Skeletal muscle cell (primary cell): ENCODE measurements at regions not wholly inside any gene's neighbourhood (a gene's known extent, or its start where the extent isn't known, plus 50 kb on each side); places are given as distances from the start of the nearest gene placed in this dataset.
"Not testable (repeated sequence)": the region's sequence is repeated elsewhere in the genome, so short reads cannot be mapped to it uniquely, and the experiment has no call there.

ENCODE experiments used
- DNase-seq: peaks from one replicate; pipeline ENCODE4 v3.0.0-alpha.2; 2010; ENCODE audit warnings: low read depth
- H3K4me3 ChIP-seq: 2 replicates; pipeline ENCODE4 v1.5.1; 2011; ENCODE audit warnings: low read depth, mild to moderate bottlenecking, control low read depth, low read length, moderate library complexity

GRCh38 chr2:58762176-58762781 is 521.2 kb upstream of the FANCL start:
- peak; percentile 4 for DNase-seq
- no peak overlapping the region for H3K4me3 ChIP-seq

- DNase-seq: no peak
- H3K4me3 ChIP-seq: no peak overlapping the region
These were observed 516.8 kb upstream of the FANCL start for GRCh38 chr2:58757971-58758370.

GRCh38 chr2:58756336-58756735 is 515.2 kb upstream of the FANCL start:
- no peak overlapping the region for H3K4me3 ChIP-seq
- no peak for DNase-seq

- DNase-seq, H3K4me3 ChIP-seq: not testable (repeated sequence)
These were observed 511.4 kb upstream of the FANCL start for GRCh38 chr2:58752507-58752906.

GRCh38 chr2:58751676-58752075 is 510.6 kb upstream of the FANCL start:
- not testable (repeated sequence) for H3K4me3 ChIP-seq, DNase-seq

GRCh38 chr2:58749041-58749440 is 507.9 kb upstream of the FANCL start:
- no peak for DNase-seq
- no peak overlapping the region for H3K4me3 ChIP-seq

GRCh38 chr2:58745334-58745733 is 504.2 kb upstream of the FANCL start:
- DNase-seq: not testable (repeated sequence)

GRCh38 chr2:58740426-58740825 is 499.3 kb upstream of the FANCL start:
- no peak overlapping the region for H3K4me3 ChIP-seq
- no peak for DNase-seq

More at GRCh38 chr2:58745334-58745733, 504.2 kb upstream of the FANCL start:
- not testable (repeated sequence) for H3K4me3 ChIP-seq

- DNase-seq: no peak
- no peak overlapping the region for H3K4me3 ChIP-seq
These were observed 497.9 kb upstream of the FANCL start for GRCh38 chr2:58739033-58739432.

- no peak for DNase-seq
These were observed 493.2 kb upstream of the FANCL start for GRCh38 chr2:58734365-58734764.

GRCh38 chr2:58732999-58733398 is 491.9 kb upstream of the FANCL start:
- H3K4me3 ChIP-seq: no peak overlapping the region
- no peak for DNase-seq

More at GRCh38 chr2:58734365-58734764, 493.2 kb upstream of the FANCL start:
- no peak overlapping the region for H3K4me3 ChIP-seq

- no peak overlapping the region for H3K4me3 ChIP-seq
- no peak for DNase-seq
These were observed 490.4 kb upstream of the FANCL start for GRCh38 chr2:58731488-58731869.

GRCh38 chr2:58730764-58731487 is 489.8 kb upstream of the FANCL start:
- no peak overlapping the region for H3K4me3 ChIP-seq
- no peak for DNase-seq

GRCh38 chr2:58727981-58728656 is 487.0 kb upstream of the FANCL start:
- H3K4me3 ChIP-seq: no peak overlapping the region
- DNase-seq: no peak

GRCh38 chr2:58721912-58722591 is 480.9 kb upstream of the FANCL start:
- DNase-seq: no peak
- no peak overlapping the region for H3K4me3 ChIP-seq

- no peak overlapping the region for H3K4me3 ChIP-seq
- no peak for DNase-seq
These were observed 479.9 kb upstream of the FANCL start for GRCh38 chr2:58720770-58721697.

- no peak for DNase-seq
- H3K4me3 ChIP-seq: no peak overlapping the region
These were observed 479.1 kb upstream of the FANCL start for GRCh38 chr2:58720033-58720769.

- no peak overlapping the region for H3K4me3 ChIP-seq
- DNase-seq: no peak
These were observed 474.2 kb upstream of the FANCL start for GRCh38 chr2:58715344-58715743.
